HEK293 (cell line): ENCODE measurements at regions not wholly inside any gene's neighbourhood (a gene's known extent, or its start where the extent isn't known, plus 50 kb on each side); places are given as distances from the start of the nearest gene placed in this dataset.

ENCODE experiments used
- CTCF ChIA-PET: fragments of 350-600 bp; formaldehyde crosslinking; extraction: SDS; loops from one replicate; lab custom pipeline; 2021; ENCODE audit warnings: antibody characterized with exemption; lab: Yijun Ruan, JAX
- POLR2A ChIA-PET: fragments of 300-600 bp; formaldehyde crosslinking; extraction: SDS; loops from one replicate; lab custom pipeline; 2020; ENCODE audit warnings: antibody characterized with exemption, inconsistent platforms; lab: Yijun Ruan, JAX
- H3K27ac ChIP-seq: fragments of 200-500 bp; sonication (Bioruptor generic); 2 replicates; pipeline ENCODE4 v1.5.1; 2014; ENCODE audit warnings: low read depth, low read length, control low read depth, inconsistent platforms; ENCODE audit errors: extremely low read depth
- H3K36me3 ChIP-seq, 2 experiments: fragments of 200-500 bp in 1 of 2; sonication (Bioruptor generic) in 1 of 2; 1 replicate in 1 of 2; 2 replicates in 1 of 2; pipeline ENCODE4 v1.5.1; 2014 to 2017; ENCODE audit warnings: inconsistent platforms in 2 of 2, low read length in 2 of 2; ENCODE audit not compliant: control insufficient read depth in 2 of 2, insufficient read depth in 1 of 2
- H3K4me1 ChIP-seq: fragments of 200-500 bp; sonication (Bioruptor generic); 2 replicates; pipeline ENCODE4 v1.5.1; 2014; ENCODE audit warnings: mild to moderate bottlenecking, low read length, inconsistent platforms; ENCODE audit not compliant: control insufficient read depth, insufficient read depth
- H3K4me3 ChIP-seq: 2 replicates; pipeline ENCODE4 v1.5.1; 2011; ENCODE audit warnings: low read depth, mild to moderate bottlenecking, control low read depth, low read length, moderate library complexity
- H3K9me3 ChIP-seq: fragments of 200-500 bp; sonication (Bioruptor generic); 2 replicates; pipeline ENCODE4 v1.5.1; 2014; ENCODE audit warnings: low read depth, low read length, inconsistent platforms; ENCODE audit not compliant: control insufficient read depth, insufficient read depth
- GLIS1 ChIP-seq: fragments of 450-650 bp; formaldehyde crosslinking; IDR thresholded peaks from 2 replicates; pipeline ENCODE4 v1.5.1; 2016; ENCODE audit warnings: missing biosample characterization, missing genetic modification characterization
- GLIS2 ChIP-seq: fragments of 450-650 bp; formaldehyde crosslinking; IDR thresholded peaks from 2 replicates; pipeline ENCODE4 v1.5.1; 2016; ENCODE audit warnings: missing biosample characterization, missing genetic modification characterization
- HOXC10 ChIP-seq: sonication (generic); formaldehyde crosslinking; IDR thresholded peaks from 2 replicates; pipeline ENCODE4 v1.8.1; 2023; ENCODE audit warnings: mild to moderate bottlenecking, missing genetic modification reagents
- KLF1 ChIP-seq: fragments of 450-650 bp; formaldehyde crosslinking; IDR thresholded peaks from 2 replicates; pipeline ENCODE4 v1.5.1; 2016; ENCODE audit warnings: missing biosample characterization, missing genetic modification characterization
- SCRT1 ChIP-seq: fragments of 450-650 bp; formaldehyde crosslinking; IDR thresholded peaks from 2 replicates; pipeline ENCODE4 v1.5.1; 2016; ENCODE audit warnings: missing biosample characterization, missing genetic modification characterization, borderline replicate concordance
- SP7 ChIP-seq: fragments of 450-650 bp; formaldehyde crosslinking; IDR thresholded peaks from 2 replicates; pipeline ENCODE4 v1.5.1; 2016; ENCODE audit warnings: missing biosample characterization, missing genetic modification characterization
- YY2 ChIP-seq: fragments of 450-650 bp; formaldehyde crosslinking; IDR thresholded peaks from 2 replicates; pipeline ENCODE4 v1.5.1; 2016; ENCODE audit warnings: missing biosample characterization, missing genetic modification characterization
- ZBTB8A ChIP-seq: fragments of 450-650 bp; formaldehyde crosslinking; IDR thresholded peaks from 2 replicates; pipeline ENCODE4 v1.5.1; 2016; ENCODE audit warnings: missing biosample characterization, missing genetic modification characterization
- ZFP37 ChIP-seq: fragments of 450-650 bp; formaldehyde crosslinking; IDR thresholded peaks from 2 replicates; pipeline ENCODE4 v1.5.1; 2016; ENCODE audit warnings: missing biosample characterization, missing genetic modification characterization
- ZNF114 ChIP-seq: fragments of 450-650 bp; formaldehyde crosslinking; IDR thresholded peaks from 2 replicates; pipeline ENCODE4 v1.5.0; 2017; ENCODE audit warnings: missing biosample characterization, missing genetic modification characterization
- ZNF121 ChIP-seq: fragments of 450-650 bp; formaldehyde crosslinking; IDR thresholded peaks from 2 replicates; pipeline ENCODE4 v1.5.1; 2016; ENCODE audit warnings: missing biosample characterization, missing genetic modification characterization
- ZNF223 ChIP-seq: fragments of 450-650 bp; formaldehyde crosslinking; IDR thresholded peaks from 2 replicates; pipeline ENCODE4 v1.5.1; 2016; ENCODE audit warnings: missing biosample characterization, missing genetic modification characterization
- ZNF366 ChIP-seq: fragments of 450-650 bp; formaldehyde crosslinking; conservative IDR thresholded peaks from 2 replicates; pipeline ENCODE4 v1.5.1; 2016; ENCODE audit warnings: missing biosample characterization, missing genetic modification characterization
- ZNF664 ChIP-seq: fragments of 450-650 bp; formaldehyde crosslinking; IDR thresholded peaks from 2 replicates; pipeline ENCODE4 v1.5.1; 2016; ENCODE audit warnings: missing biosample characterization, missing genetic modification characterization
- ZNF677 ChIP-seq: fragments of 450-650 bp; IDR thresholded peaks from 2 replicates; pipeline ENCODE4 v1.5.0; 2018; ENCODE audit warnings: missing biosample characterization, mild to moderate bottlenecking, missing genetic modification characterization, moderate library complexity
- TF ChIP-seq, protein P1 (sequence below): fragments of 450-650 bp; formaldehyde crosslinking; conservative IDR thresholded peaks from 2 replicates; pipeline ENCODE4 v1.5.1; 2016; ENCODE audit warnings: low read depth, missing biosample characterization, missing genetic modification characterization
- TF ChIP-seq, protein P2 (sequence below): fragments of 450-650 bp; formaldehyde crosslinking; IDR thresholded peaks from 2 replicates; pipeline ENCODE4 v1.5.1; 2016; ENCODE audit warnings: missing biosample characterization, missing genetic modification characterization
- TF ChIP-seq, protein P3 (sequence below): fragments of 450-650 bp; formaldehyde crosslinking; IDR thresholded peaks from 2 replicates; pipeline ENCODE4 v1.5.1; 2016; ENCODE audit warnings: missing biosample characterization, missing genetic modification characterization
- TF ChIP-seq, protein P4 (sequence below): fragments of 450-650 bp; formaldehyde crosslinking; IDR thresholded peaks from 2 replicates; pipeline ENCODE4 v1.5.1; 2016; ENCODE audit warnings: missing biosample characterization, missing genetic modification characterization, borderline replicate concordance

DNA sequence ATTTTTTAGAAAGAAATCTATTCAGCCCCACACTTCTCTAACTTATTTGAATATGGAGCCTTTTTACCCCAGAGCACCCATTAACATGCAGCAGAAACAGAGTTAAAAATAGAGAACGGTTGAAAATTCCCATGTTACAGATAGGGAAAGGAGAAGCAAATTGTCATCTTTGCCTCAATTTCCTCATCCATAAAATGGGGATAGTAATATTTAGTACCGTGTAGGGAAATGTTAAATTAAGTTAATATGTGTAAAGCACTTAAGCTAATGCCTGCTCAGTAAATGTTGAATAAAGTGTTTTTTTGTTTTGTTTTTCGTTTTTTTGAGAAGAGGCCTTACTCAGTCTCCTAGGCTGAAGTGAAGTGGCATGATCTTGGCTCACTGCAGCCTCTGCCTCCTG lies 50.3 kb downstream of the NAV1 start:
- H3K4me3 ChIP-seq = no peak overlapping the region
- POLR2A ChIA-PET = no interaction called here
- TF ChIP-seq ZNF664 (peak; percentile 71; the same call in 1 of the 2 replicates), ZNF677 (no peak)
- TF ChIP-seq, all 188 proteins: peak for 1
- Histone ChIP-seq H3K9me3 (no peaks in the 10 kb centered on the region), H3K4me1 (peaks cover 16% of the 10 kb centered on the region), H3K27ac (no peak overlapping the region), H3K36me3 (no peaks in the 10 kb centered on the region)
- CTCF ChIA-PET = no interaction called here

DNA sequence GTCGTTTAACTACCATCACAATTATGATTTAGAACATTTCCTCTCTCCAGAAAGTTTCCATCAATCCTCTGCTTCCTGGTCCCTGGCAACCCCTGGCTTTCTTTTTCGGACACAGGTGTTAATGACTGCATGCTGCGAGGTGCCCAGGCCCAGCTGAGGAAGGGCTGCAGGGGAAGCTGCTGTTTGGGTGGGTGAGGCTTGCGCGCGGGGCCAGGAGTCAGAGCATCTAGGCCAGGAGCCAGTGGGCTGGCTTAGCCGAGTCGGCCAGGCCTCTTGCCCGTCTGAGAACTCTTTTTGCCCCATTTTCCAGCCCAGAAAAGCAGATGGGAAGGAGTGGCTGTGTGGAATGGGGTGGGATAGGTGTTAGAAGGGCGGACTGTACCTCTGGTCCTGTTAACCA lies 51.5 kb downstream of the NAV1 start:
- ChIA-PET CTCF (interaction anchor here (0.8 kb wide), 1 partner anchor 75 kb away, joined by 4 read pairs; no protein-coding TSS in a partner anchor), POLR2A (no interaction called here)
- H3K27ac ChIP-seq = no peak overlapping the region
- TF ChIP-seq SCRT1 (tag by site-specific recombination) (no peak), GLIS2 (tag by site-specific recombination) (no peak), SP7 (tag by site-specific recombination) (no peak), ZNF121 (no peak), ZNF223 (tag by site-specific recombination) (no peak), ZNF366 (tag by site-specific recombination) (no peak), YY2 (no peak), ZNF114 (no peak), ZBTB8A (tag by site-specific recombination) (no peak), HOXC10 (CRISPR knock-in tag) (no peak), GLIS1 (tag by site-specific recombination) (no peak), KLF1 (tag by site-specific recombination) (no peak), ZFP37 (tag by site-specific recombination) (no peak)
- TF ChIP-seq, protein P1, sequence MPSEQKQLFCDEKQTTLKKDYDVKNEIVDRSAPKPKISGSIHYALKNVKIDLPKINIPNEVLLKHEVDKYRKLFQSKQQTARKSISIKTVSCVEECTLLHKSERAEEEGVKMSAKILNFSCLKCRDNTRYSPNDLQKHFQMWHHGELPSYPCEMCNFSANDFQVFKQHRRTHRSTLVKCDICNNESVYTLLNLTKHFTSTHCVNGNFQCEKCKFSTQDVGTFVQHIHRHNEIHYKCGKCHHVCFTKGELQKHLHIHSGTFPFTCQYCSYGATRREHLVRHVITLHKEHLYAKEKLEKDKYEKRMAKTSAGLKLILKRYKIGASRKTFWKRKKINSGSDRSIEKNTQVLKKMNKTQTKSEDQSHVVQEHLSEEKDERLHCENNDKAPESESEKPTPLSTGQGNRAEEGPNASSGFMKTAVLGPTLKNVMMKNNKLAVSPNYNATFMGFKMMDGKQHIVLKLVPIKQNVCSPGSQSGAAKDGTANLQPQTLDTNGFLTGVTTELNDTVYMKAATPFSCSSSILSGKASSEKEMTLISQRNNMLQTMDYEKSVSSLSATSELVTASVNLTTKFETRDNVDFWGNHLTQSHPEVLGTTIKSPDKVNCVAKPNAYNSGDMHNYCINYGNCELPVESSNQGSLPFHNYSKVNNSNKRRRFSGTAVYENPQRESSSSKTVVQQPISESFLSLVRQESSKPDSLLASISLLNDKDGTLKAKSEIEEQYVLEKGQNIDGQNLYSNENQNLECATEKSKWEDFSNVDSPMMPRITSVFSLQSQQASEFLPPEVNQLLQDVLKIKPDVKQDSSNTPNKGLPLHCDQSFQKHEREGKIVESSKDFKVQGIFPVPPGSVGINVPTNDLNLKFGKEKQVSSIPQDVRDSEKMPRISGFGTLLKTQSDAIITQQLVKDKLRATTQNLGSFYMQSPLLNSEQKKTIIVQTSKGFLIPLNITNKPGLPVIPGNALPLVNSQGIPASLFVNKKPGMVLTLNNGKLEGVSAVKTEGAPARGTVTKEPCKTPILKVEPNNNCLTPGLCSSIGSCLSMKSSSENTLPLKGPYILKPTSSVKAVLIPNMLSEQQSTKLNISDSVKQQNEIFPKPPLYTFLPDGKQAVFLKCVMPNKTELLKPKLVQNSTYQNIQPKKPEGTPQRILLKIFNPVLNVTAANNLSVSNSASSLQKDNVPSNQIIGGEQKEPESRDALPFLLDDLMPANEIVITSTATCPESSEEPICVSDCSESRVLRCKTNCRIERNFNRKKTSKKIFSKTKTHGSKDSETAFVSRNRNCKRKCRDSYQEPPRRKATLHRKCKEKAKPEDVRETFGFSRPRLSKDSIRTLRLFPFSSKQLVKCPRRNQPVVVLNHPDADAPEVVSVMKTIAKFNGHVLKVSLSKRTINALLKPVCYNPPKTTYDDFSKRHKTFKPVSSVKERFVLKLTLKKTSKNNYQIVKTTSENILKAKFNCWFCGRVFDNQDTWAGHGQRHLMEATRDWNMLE (tag by site-specific recombination) = no peak
- TF ChIP-seq, protein P2, sequence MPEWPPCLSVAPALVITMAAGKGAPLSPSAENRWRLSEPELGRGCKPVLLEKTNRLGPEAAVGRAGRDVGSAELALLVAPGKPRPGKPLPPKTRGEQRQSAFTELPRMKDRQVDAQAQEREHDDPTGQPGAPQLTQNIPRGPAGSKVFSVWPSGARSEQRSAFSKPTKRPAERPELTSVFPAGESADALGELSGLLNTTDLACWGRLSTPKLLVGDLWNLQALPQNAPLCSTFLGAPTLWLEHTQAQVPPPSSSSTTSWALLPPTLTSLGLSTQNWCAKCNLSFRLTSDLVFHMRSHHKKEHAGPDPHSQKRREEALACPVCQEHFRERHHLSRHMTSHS (tag by site-specific recombination) = no peak
- TF ChIP-seq, protein P3, sequence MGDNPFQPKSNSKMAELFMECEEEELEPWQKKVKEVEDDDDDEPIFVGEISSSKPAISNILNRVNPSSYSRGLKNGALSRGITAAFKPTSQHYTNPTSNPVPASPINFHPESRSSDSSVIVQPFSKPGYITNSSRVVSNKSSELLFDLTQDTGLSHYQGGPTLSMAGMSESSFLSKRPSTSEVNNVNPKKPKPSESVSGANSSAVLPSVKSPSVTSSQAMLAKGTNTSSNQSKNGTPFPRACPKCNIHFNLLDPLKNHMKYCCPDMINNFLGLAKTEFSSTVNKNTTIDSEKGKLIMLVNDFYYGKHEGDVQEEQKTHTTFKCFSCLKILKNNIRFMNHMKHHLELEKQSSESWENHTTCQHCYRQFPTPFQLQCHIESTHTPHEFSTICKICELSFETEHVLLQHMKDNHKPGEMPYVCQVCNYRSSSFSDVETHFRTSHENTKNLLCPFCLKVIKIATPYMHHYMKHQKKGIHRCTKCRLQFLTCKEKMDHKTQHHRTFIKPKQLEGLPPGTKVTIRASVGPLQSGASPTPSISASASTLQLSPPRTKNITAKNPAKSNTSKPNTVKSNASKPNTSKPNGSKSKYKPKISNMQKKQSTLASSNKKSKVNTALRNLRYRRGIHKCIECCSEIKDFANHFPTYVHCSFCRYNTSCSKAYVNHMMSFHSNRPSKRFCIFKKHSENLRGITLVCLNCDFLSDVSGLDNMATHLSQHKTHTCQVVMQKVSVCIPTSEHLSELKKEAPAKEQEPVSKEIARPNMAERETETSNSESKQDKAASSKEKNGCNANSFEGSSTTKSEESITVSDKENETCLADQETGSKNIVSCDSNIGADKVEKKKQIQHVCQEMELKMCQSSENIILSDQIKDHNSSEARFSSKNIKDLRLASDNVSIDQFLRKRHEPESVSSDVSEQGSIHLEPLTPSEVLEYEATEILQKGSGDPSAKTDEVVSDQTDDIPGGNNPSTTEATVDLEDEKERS (tag by site-specific recombination) = no peak
- TF ChIP-seq, protein P4, sequence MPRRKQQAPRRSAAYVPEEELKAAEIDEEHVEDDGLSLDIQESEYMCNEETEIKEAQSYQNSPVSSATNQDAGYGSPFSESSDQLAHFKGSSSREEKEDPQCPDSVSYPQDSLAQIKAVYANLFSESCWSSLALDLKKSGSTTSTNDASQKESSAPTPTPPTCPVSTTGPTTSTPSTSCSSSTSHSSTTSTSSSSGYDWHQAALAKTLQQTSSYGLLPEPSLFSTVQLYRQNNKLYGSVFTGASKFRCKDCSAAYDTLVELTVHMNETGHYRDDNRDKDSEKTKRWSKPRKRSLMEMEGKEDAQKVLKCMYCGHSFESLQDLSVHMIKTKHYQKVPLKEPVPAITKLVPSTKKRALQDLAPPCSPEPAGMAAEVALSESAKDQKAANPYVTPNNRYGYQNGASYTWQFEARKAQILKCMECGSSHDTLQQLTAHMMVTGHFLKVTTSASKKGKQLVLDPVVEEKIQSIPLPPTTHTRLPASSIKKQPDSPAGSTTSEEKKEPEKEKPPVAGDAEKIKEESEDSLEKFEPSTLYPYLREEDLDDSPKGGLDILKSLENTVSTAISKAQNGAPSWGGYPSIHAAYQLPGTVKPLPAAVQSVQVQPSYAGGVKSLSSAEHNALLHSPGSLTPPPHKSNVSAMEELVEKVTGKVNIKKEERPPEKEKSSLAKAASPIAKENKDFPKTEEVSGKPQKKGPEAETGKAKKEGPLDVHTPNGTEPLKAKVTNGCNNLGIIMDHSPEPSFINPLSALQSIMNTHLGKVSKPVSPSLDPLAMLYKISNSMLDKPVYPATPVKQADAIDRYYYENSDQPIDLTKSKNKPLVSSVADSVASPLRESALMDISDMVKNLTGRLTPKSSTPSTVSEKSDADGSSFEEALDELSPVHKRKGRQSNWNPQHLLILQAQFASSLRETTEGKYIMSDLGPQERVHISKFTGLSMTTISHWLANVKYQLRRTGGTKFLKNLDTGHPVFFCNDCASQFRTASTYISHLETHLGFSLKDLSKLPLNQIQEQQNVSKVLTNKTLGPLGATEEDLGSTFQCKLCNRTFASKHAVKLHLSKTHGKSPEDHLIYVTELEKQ (tag by site-specific recombination) = no peak
- H3K4me1 ChIP-seq = peaks cover 17% of the 10 kb centered on the region
- no peaks in the 10 kb centered on the region for H3K36me3 ChIP-seq
- H3K9me3 ChIP-seq = no peaks in the 10 kb centered on the region
- no peak overlapping the region for H3K4me3 ChIP-seq
